SK-N-SH (cell line): ENCODE measurements at regions not wholly inside any gene's neighbourhood (a gene's known extent, or its start where the extent isn't known, plus 50 kb on each side); places are given as distances from the start of the nearest gene placed in this dataset.

ENCODE experiments used
- CTCF ChIA-PET: fragments of 300-600, 350-600 bp; formaldehyde crosslinking; extraction: SDS; loops from one replicate; lab custom pipeline; 2021; lab: Yijun Ruan, JAX
- POLR2A ChIA-PET: fragments of 350-600 bp; sonication (Branson Sonifier 250); formaldehyde crosslinking; extraction: SDS; loops from one replicate; lab custom pipeline; 2020; ENCODE audit warnings: antibody characterized with exemption, inconsistent platforms; lab: Yijun Ruan, JAX
- DNase-seq: peaks from one replicate; pipeline ENCODE4 v3.0.0; 2012
- H2AFZ ChIP-seq: fragments of 200-600 bp; sonication (generic); 2 replicates; pipeline ENCODE4 v1.8.1; 2016; ENCODE audit warnings: antibody characterized with exemption, mild to moderate bottlenecking, low read depth
- H3F3A ChIP-seq: fragments of 200-600 bp; sonication (generic); replicated peaks from 2 replicates; pipeline ENCODE3; 2016; ENCODE audit warnings: antibody characterized with exemption, mild to moderate bottlenecking; ENCODE audit not compliant: insufficient read depth
- H3K27ac ChIP-seq, 2 experiments: fragments of 200-500 bp in 1 of 2; fragments of 200-600 bp in 1 of 2; sonication (Bioruptor generic) in 1 of 2; sonication (generic), shearing (Covaris generic) in 1 of 2; 2 replicates each; pipeline versions ENCODE4 v1.5.1 to v1.6.1; 2014 to 2016; ENCODE audit warnings: low read depth in 2 of 2, inconsistent platforms in 1 of 2, low read length in 1 of 2, mild to moderate bottlenecking in 1 of 2, mixed read lengths in 1 of 2
- H3K27me3 ChIP-seq: fragments of 200-600 bp; sonication (generic), shearing (Covaris generic); 2 replicates; pipeline ENCODE4 v1.6.1; 2016; ENCODE audit warnings: mixed run types; ENCODE audit not compliant: insufficient read depth
- H3K36me3 ChIP-seq, 2 experiments: fragments of 200-500 bp in 1 of 2; fragments of 200-600 bp in 1 of 2; sonication (Bioruptor generic) in 1 of 2; sonication (generic) in 1 of 2; replicated peaks in 1 of 2; 2 replicates each; pipeline versions ENCODE3 to v1.5.1; 2014 to 2016; ENCODE audit warnings: low read length in 1 of 2, mild to moderate bottlenecking in 1 of 2; ENCODE audit not compliant: insufficient read depth in 2 of 2, control insufficient read depth in 1 of 2
- H3K4me1 ChIP-seq, 2 experiments: fragments of 200-500 bp in 1 of 2; fragments of 200-600 bp in 1 of 2; sonication (Bioruptor generic) in 1 of 2; sonication (generic), shearing (Covaris generic) in 1 of 2; 2 replicates each; pipeline versions ENCODE4 v1.5.1 to v1.6.1; 2014 to 2016; ENCODE audit warnings: low read depth in 1 of 2, low read length in 1 of 2, mixed run types in 1 of 2; ENCODE audit not compliant: insufficient read depth in 2 of 2, control insufficient read depth in 1 of 2
- H3K4me2 ChIP-seq: fragments of 200-600 bp; sonication (generic), shearing (Covaris generic); 2 replicates; pipeline ENCODE4 v1.6.1; 2017; ENCODE audit warnings: mixed run types
- H3K4me3 ChIP-seq, 2 experiments: fragments of 200-500 bp in 1 of 2; fragments of 200-600 bp in 1 of 2; sonication (Bioruptor generic) in 1 of 2; sonication (generic), shearing (Covaris generic) in 1 of 2; 2 replicates each; pipeline versions ENCODE4 v1.5.1 to v1.8.1; 2014 to 2016; ENCODE audit warnings: low read depth in 2 of 2, inconsistent platforms in 1 of 2, low read length in 1 of 2, mild to moderate bottlenecking in 1 of 2, mixed read lengths in 1 of 2, moderate library complexity in 1 of 2
- H3K79me2 ChIP-seq: fragments of 200-600 bp; sonication (generic); 2 replicates; pipeline ENCODE4 v1.8.1; 2017; ENCODE audit warnings: mild to moderate bottlenecking; ENCODE audit not compliant: insufficient read depth
- H3K9ac ChIP-seq: fragments of 200-600 bp; sonication (generic); 2 replicates; pipeline ENCODE4 v1.6.1; 2017; ENCODE audit warnings: mixed run types
- H3K9me2 ChIP-seq: fragments of 200-600 bp; sonication (generic); 2 replicates; pipeline ENCODE4 v1.6.1; 2017; ENCODE audit warnings: mixed run types
- H3K9me3 ChIP-seq: fragments of 200-600 bp; sonication (generic); 2 replicates; pipeline ENCODE4 v1.6.1; 2017; ENCODE audit warnings: mixed run types, mild to moderate bottlenecking, moderate library complexity
- H4K20me1 ChIP-seq: fragments of 200-600 bp; sonication (generic); 2 replicates; pipeline ENCODE4 v1.6.1; 2017; ENCODE audit warnings: mild to moderate bottlenecking, mixed run types; ENCODE audit not compliant: insufficient read depth
- JUND ChIP-seq: IDR thresholded peaks from 2 replicates; pipeline ENCODE4 v1.4.0; 2012
- RAD21 ChIP-seq: IDR thresholded peaks from 2 replicates; pipeline ENCODE4 v1.6.1; 2012; ENCODE audit warnings: mild to moderate bottlenecking, low read length
- REST ChIP-seq: IDR thresholded peaks from 2 replicates; pipeline ENCODE4 v1.6.1; 2012; ENCODE audit warnings: mild to moderate bottlenecking, low read depth, low read length, moderate library complexity
- SIN3A ChIP-seq: IDR thresholded peaks from 2 replicates; pipeline ENCODE4 v1.6.1; 2012; ENCODE audit warnings: low read depth, mild to moderate bottlenecking, low read length, moderate library complexity, borderline replicate concordance
- TAF1 ChIP-seq: IDR thresholded peaks from 2 replicates; pipeline ENCODE4 v1.6.1; 2012; ENCODE audit warnings: low read depth, mild to moderate bottlenecking, low read length, moderate library complexity, borderline replicate concordance
- TCF12 ChIP-seq: IDR thresholded peaks from 2 replicates; pipeline ENCODE4 v1.4.0; 2012
- USF2 ChIP-seq: fragments of 150-350 bp; IDR thresholded peaks from 2 replicates; pipeline ENCODE4 v1.6.1; 2017; ENCODE audit warnings: antibody characterized with exemption, low read length, low read depth, borderline replicate concordance
- ZBTB33 ChIP-seq: IDR thresholded peaks from 2 replicates; pipeline ENCODE4 v1.4.0; 2012; ENCODE audit warnings: low read depth, borderline replicate concordance
- WGBS: methylation state at CpG from one replicate; pipeline ENCODE4 v1.1.6; 2017; ENCODE audit warnings: low lambda C conversion rate; 5-methylcytosine and 5-hydroxymethylcytosine counted together

GRCh38 chr6:4510317-4510716 lies 265.9 kb upstream of the CDYL start:
- CTCF ChIA-PET, result no interaction called here
- WGBS, result 49% methylated on average over 6 of the region's 6 CpGs
- Histone ChIP-seq H3K36me3 (no peaks in the 10 kb centered on the region), H3K27ac (no peak overlapping the region), H3K4me3 (no peak overlapping the region), H3K4me1 (no peaks in the 10 kb centered on the region), H3K27me3 (peaks cover 5% of the 10 kb centered on the region; the same call in 1 of the 2 replicates), H3K9me3 (no peaks in the 10 kb centered on the region), H3K79me2 (no peaks in the 10 kb centered on the region), H3F3A (no peaks in the 10 kb centered on the region), H2AFZ (no peak overlapping the region), H3K9me2 (no peaks in the 10 kb centered on the region), H3K9ac (no peak overlapping the region), H3K4me2 (no peak overlapping the region), H4K20me1 (no peaks in the 10 kb centered on the region)
- no peak for DNase-seq
- TF ChIP-seq TCF12 (no peak), RAD21 (no peak), ZBTB33 (no peak), USF2 (no peak)
- POLR2A ChIA-PET, result interaction anchor here (0.6 kb wide), 1 partner anchor 192 kb away, joined by 3 read pairs; no protein-coding TSS in a partner anchor

GRCh38 chr6:4509506-4509905 lies 266.7 kb upstream of the CDYL start:
- no peaks in the 10 kb centered on the region for H3K9me3 ChIP-seq
- POLR2A ChIA-PET, result no interaction called here
- H3K9me2 ChIP-seq, result no peaks in the 10 kb centered on the region
- no peak overlapping the region for H2AFZ ChIP-seq
- DNase-seq, result no peak
- no peak for TF ChIP-seq SIN3A
- no peak for TF ChIP-seq REST
- no peak for TF ChIP-seq TAF1
- TF ChIP-seq JUND, result no peak
- H3K4me2 ChIP-seq, result no peak overlapping the region
- H3K79me2 ChIP-seq, result no peaks in the 10 kb centered on the region
- no peak overlapping the region for H3K9ac ChIP-seq
- H3K4me3 ChIP-seq, result no peak overlapping the region
- no peaks in the 10 kb centered on the region for H3K4me1 ChIP-seq
- peaks cover 5% of the 10 kb centered on the region; the same call in 1 of the 2 replicates for H3K27me3 ChIP-seq
- CTCF ChIA-PET, result no interaction called here
- H3K27ac ChIP-seq, result no peak overlapping the region
- 27% methylated on average over 3 of the region's 3 CpGs for WGBS
- no peaks in the 10 kb centered on the region for H3K36me3 ChIP-seq
- no peaks in the 10 kb centered on the region for H3F3A ChIP-seq
- no peaks in the 10 kb centered on the region for H4K20me1 ChIP-seq
